Adrenal gland (tissue), 9 donors: ENCODE measurements at regions not wholly inside any gene's neighbourhood (a gene's known extent, or its start where the extent isn't known, plus 50 kb on each side); places are given as distances from the start of the nearest gene placed in this dataset.

Experiments
- DNase-seq, 7 donors: peaks; one replicate each; pipeline ENCODE4 v3.0.0-alpha.2; 2019 to 2020
- H3K27ac ChIP-seq, 5 donors: fragments of 200-600 bp; sonication (generic) in 4 of 5; 1 replicate in 3 of 5; 2 replicates in 2 of 5; pipeline versions ENCODE4 v1.5.1 to v1.8.0; 2016 to 2020; ENCODE audit warnings: mild to moderate bottlenecking in 1 of 5
- H3K27me3 ChIP-seq: fragments of 200-600 bp; 2 replicates; pipeline ENCODE4 v1.8.0; 2021
- H3K36me3 ChIP-seq, 2 donors: fragments of 200-600 bp; replicated peaks in 1 of 2; 1 replicate in 1 of 2; 2 replicates in 1 of 2; pipeline versions ENCODE4 v1.5.1 to v1.8.0; 2018 to 2022
- H3K4me1 ChIP-seq, 2 donors: fragments of 200-600 bp; replicated peaks in 1 of 2; 1 replicate in 1 of 2; 2 replicates in 1 of 2; pipeline versions ENCODE4 v1.5.1 to v1.8.0; 2018 to 2021
- H3K4me3 ChIP-seq, 4 donors: fragments of 200-600 bp; sonication (generic) in 3 of 4; one replicate each; pipeline ENCODE4 v1.5.1; 2016 to 2018
- H3K9me3 ChIP-seq, 3 donors: fragments of 200-600 bp; sonication (generic) in 1 of 3; replicated peaks in 1 of 3; 1 replicate in 2 of 3; 2 replicates in 1 of 3; pipeline versions ENCODE4 v1.5.1 to v1.8.0; 2016 to 2021
- CTCF ChIP-seq, 6 experiments: fragments of 450-650 bp in 4 of 6; fragments of 200-600 bp in 2 of 6; sonication (generic) in 1 of 6; IDR thresholded peaks; 1 replicate in 5 of 6; 2 replicates in 1 of 6; pipeline versions ENCODE4 v1.5.1 to v1.8.0; 2016 to 2021; ENCODE audit warnings: antibody characterized with exemption in 6 of 6, mild to moderate bottlenecking in 2 of 6, moderate library complexity in 1 of 6
- POLR2A ChIP-seq, 2 donors: fragments of 450-650 bp; IDR thresholded peaks; one replicate each; pipeline ENCODE4 v1.6.1; 2017; ENCODE audit warnings: antibody characterized with exemption in 2 of 2, mild to moderate bottlenecking in 2 of 2, moderate library complexity in 1 of 2
- whole genome bisulfite sequencing, 4 donors: extraction: QIAGEN DNeasy Blood & Tissue Kit in 2 of 4; methylation state at CpG; one replicate each; pipeline versions ENCODE4 v1.1.5 to v1.1.7; 2013 to 2017; 5-methylcytosine and 5-hydroxymethylcytosine counted together
- intact Hi-C, 2 donors: fragments of 100-400 bp; cut with DNase I; formaldehyde crosslinking; loops; one replicate each; pipeline versions ENCODE4 v1.14.1 to v1.15.0; 2022 to 2023
- donor health status: healthy with polysubstance abuse.
- donor health status: Bipolar disorder and iron deficiency.
- donor health status: DM: yes; HTN: yes; CAD: no.
- donor health status: DM: no; HTN: no; CAD: no.
- donor health status: DM: no; HTN: no; CAD: no.

GRCh38 chr15:88979674-88980073, 66.5 kb upstream of the MFGE8 start:
- intact Hi-C loops, result no loop called here
- Histone ChIP-seq H3K4me3 (no peak overlapping the region), H3K27ac (no peak overlapping the region), H3K36me3 (no peaks in the 10 kb centered on the region), H3K4me1 (peaks cover 0 to 13% of the 10 kb centered on the region in 2 donors), H3K27me3 (no peaks in the 10 kb centered on the region), H3K9me3 (no peaks in the 10 kb centered on the region)
- DNase-seq, result no peak
- 87 to 90% (median 88%) methylated on average over 8 of the region's 8 CpGs for WGBS, 4 donors
- no peak for TF ChIP-seq POLR2A (IDR thresholded peaks at IDR 0.05)
- no peak for TF ChIP-seq CTCF (IDR thresholded peaks at IDR 0.05)

GRCh38 chr15:88980498-88980897, 67.3 kb upstream of the MFGE8 start:
- 78 to 96% (median 94%) methylated on average over 4 of the region's 4 CpGs for WGBS, 4 donors

GRCh38 chr15:88981244-88982215, 68.4 kb upstream of the MFGE8 start:
- DNase-seq, result no peak
- WGBS, 4 donors, result 76 to 82% (median 80%) methylated on average over 15 of the region's 15 CpGs
- no peaks in the 10 kb centered on the region for H3K27me3 ChIP-seq
- intact Hi-C loops, result no loop called here
- TF ChIP-seq CTCF (IDR thresholded peaks at IDR 0.05), result no peak
- no peak for TF ChIP-seq POLR2A (IDR thresholded peaks at IDR 0.05)
- H3K4me1 ChIP-seq, result peaks cover 0 to 13% of the 10 kb centered on the region in 2 donors
- H3K27ac ChIP-seq, result peak overlapping the region in 2 of 5 donors; percentile 64 to 68
- H3K36me3 ChIP-seq, result no peaks in the 10 kb centered on the region
- H3K4me3 ChIP-seq, result no peak overlapping the region
- H3K9me3 ChIP-seq, result no peaks in the 10 kb centered on the region

More at GRCh38 chr15:88980498-88980897, 67.3 kb upstream of the MFGE8 start:
- H3K4me1 ChIP-seq, result peaks cover 0 to 13% of the 10 kb centered on the region in 2 donors
- DNase-seq, result no peak
- TF ChIP-seq CTCF (IDR thresholded peaks at IDR 0.05), result no peak
- TF ChIP-seq POLR2A (IDR thresholded peaks at IDR 0.05), result no peak
- intact Hi-C loops, result no loop called here
- no peaks in the 10 kb centered on the region for H3K36me3 ChIP-seq
- H3K27me3 ChIP-seq, result no peaks in the 10 kb centered on the region
- H3K9me3 ChIP-seq, result no peaks in the 10 kb centered on the region
- no peak overlapping the region for H3K27ac ChIP-seq
- H3K4me3 ChIP-seq, result no peak overlapping the region

- Histone ChIP-seq H3K27me3 (no peaks in the 10 kb centered on the region), H3K4me1 (peaks cover 0 to 13% of the 10 kb centered on the region in 2 donors), H3K9me3 (no peaks in the 10 kb centered on the region), H3K4me3 (no peak overlapping the region), H3K27ac (peak overlapping the region in 2 of 5 donors; percentile 64 to 68), H3K36me3 (no peaks in the 10 kb centered on the region)
- DNase-seq, result peak; percentile 82 to 94 (median 90)
- intact Hi-C loops, result no loop called here
- 11 to 22% (median 11%) methylated on average over 4 to 7 of the region's 7 CpGs for WGBS, 4 donors
- no peak for TF ChIP-seq CTCF (IDR thresholded peaks at IDR 0.05)
- no peak for TF ChIP-seq POLR2A (IDR thresholded peaks at IDR 0.05)
Observed at GRCh38 chr15:88982304-88982945, 69.2 kb upstream of the MFGE8 start.
